HG02588 (cell line): ENCODE measurements at regions not wholly inside any gene's neighbourhood (a gene's known extent, or its start where the extent isn't known, plus 50 kb on each side); places are given as distances from the start of the nearest gene placed in this dataset.

Experiments used
- ATAC-seq: cut with Tn5 transposase; IDR thresholded peaks from one replicate; pipeline ENCODE4 v1.9.1; 2021; ENCODE audit warnings: mild to moderate bottlenecking, moderate library complexity; ENCODE audit not compliant: unreplicated experiment

- no peak for ATAC-seq
These were observed 497.2 kb downstream of the MAT2B start for GRCh38 chr5:164002628-164003027.

GRCh38 chr5:164005071-164005470 lies 499.7 kb downstream of the MAT2B start:
- no peak for ATAC-seq

- no peak for ATAC-seq
These were observed 501.6 kb downstream of the MAT2B start for GRCh38 chr5:164007064-164007463.

GRCh38 chr5:164009621-164010020 lies 504.2 kb downstream of the MAT2B start:
- no peak for ATAC-seq

GRCh38 chr5:164010900-164011299 lies 505.5 kb downstream of the MAT2B start:
- ATAC-seq, result no peak

- no peak for ATAC-seq
These were observed 507.0 kb downstream of the MAT2B start for GRCh38 chr5:164012371-164012770.

GRCh38 chr5:164013077-164013670 lies 507.8 kb downstream of the MAT2B start:
- ATAC-seq, result peak; percentile 89

- ATAC-seq, result no peak
These were observed 514.7 kb downstream of the MAT2B start for GRCh38 chr5:164020116-164020515.

- no peak for ATAC-seq
These were observed 522.3 kb downstream of the MAT2B start for GRCh38 chr5:164027738-164028137.

GRCh38 chr5:164038128-164038783 lies 532.8 kb downstream of the MAT2B start:
- no peak for ATAC-seq

GRCh38 chr5:164041105-164041504 lies 535.7 kb downstream of the MAT2B start:
- ATAC-seq, result no peak

GRCh38 chr5:164048359-164048926 lies 543.0 kb downstream of the MAT2B start:
- no peak for ATAC-seq

- ATAC-seq, result no peak
These were observed 546.3 kb downstream of the MAT2B start for GRCh38 chr5:164051745-164052144.

GRCh38 chr5:164052536-164053093 lies 547.2 kb downstream of the MAT2B start:
- no peak for ATAC-seq

- no peak for ATAC-seq
These were observed 547.7 kb downstream of the MAT2B start for GRCh38 chr5:164053123-164053522.

GRCh38 chr5:164054461-164054860 lies 549.0 kb downstream of the MAT2B start:
- no peak for ATAC-seq

- ATAC-seq, result no peak
These were observed 551.7 kb downstream of the MAT2B start for GRCh38 chr5:164057121-164057520.

GRCh38 chr5:164058621-164059020 lies 553.2 kb downstream of the MAT2B start:
- no peak for ATAC-seq

GRCh38 chr5:164059471-164059870 lies 554.1 kb downstream of the MAT2B start:
- ATAC-seq, result no peak

GRCh38 chr5:164060786-164061355 lies 555.5 kb downstream of the MAT2B start:
- no peak for ATAC-seq

- ATAC-seq, result no peak
These were observed 556.9 kb downstream of the MAT2B start for GRCh38 chr5:164062304-164062703.

- ATAC-seq, result no peak
These were observed 559.8 kb downstream of the MAT2B start for GRCh38 chr5:164065266-164065665.
